ACC112 (cell line): ENCODE measurements at regions not wholly inside any gene's neighbourhood (a gene's known extent, or its start where the extent isn't known, plus 50 kb on each side); places are given as distances from the start of the nearest gene placed in this dataset.

Experiments used
- H2AFZ ChIP-seq: fragments of 200-600 bp; sonication (generic); one replicate; pipeline ENCODE4 v1.6.0; 2017; ENCODE audit warnings: antibody characterized with exemption, low read length; ENCODE audit not compliant: unreplicated experiment
- H3K27ac ChIP-seq: fragments of 200-600 bp; sonication (generic); 2 replicates; pipeline ENCODE4 v1.5.1; 2014; ENCODE audit warnings: low read depth, mild to moderate bottlenecking, antibody characterized with exemption, low read length, moderate library complexity
- H3K27me3 ChIP-seq: fragments of 200-600 bp; sonication (generic); 2 replicates; pipeline ENCODE4 v1.6.1; 2014; ENCODE audit warnings: mild to moderate bottlenecking, antibody characterized with exemption, low read length, moderate library complexity, mixed read lengths; ENCODE audit not compliant: insufficient read depth
- H3K36me3 ChIP-seq: fragments of 200-600 bp; sonication (generic); 2 replicates; pipeline ENCODE4 v1.6.1; 2016; ENCODE audit warnings: mild to moderate bottlenecking, antibody characterized with exemption, low read length, moderate library complexity, mixed read lengths; ENCODE audit not compliant: insufficient read depth
- H3K4me1 ChIP-seq: fragments of 200-600 bp; sonication (generic); one replicate; pipeline ENCODE4 v1.6.1; 2016; ENCODE audit warnings: low read length, mixed read lengths; ENCODE audit not compliant: insufficient read depth, unreplicated experiment, control insufficient read depth
- H3K4me3 ChIP-seq: fragments of 200-600 bp; sonication (generic); 2 replicates; pipeline ENCODE4 v1.5.1; 2014; ENCODE audit warnings: mild to moderate bottlenecking, low read depth, low read length
- H3K79me2 ChIP-seq: fragments of 200-600 bp; sonication (generic); one replicate; pipeline ENCODE4 v1.6.0; 2016; ENCODE audit warnings: low read length; ENCODE audit not compliant: control insufficient read depth, unreplicated experiment, insufficient read depth

DNA sequence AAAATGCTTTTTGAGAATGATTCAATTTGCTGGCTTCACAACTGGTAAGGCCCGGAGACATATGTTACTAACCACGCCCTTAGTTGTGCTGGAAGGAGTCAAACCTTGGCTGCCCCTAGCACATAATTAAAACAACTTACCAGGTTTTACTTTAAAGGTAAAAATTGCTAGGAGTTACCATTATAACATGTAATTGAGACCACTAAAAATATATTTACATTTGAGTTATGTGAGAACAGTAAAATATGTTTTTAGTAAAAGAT lies 435.6 kb upstream of the CDH9 start:
- H3K27ac ChIP-seq: no peak overlapping the region
- no peak overlapping the region for H3K4me3 ChIP-seq

GRCh38 chr5:27473307-27474046 lies 435.1 kb upstream of the CDH9 start:
- H2AFZ ChIP-seq: no peak overlapping the region
- no peaks in the 10 kb centered on the region for H3K27me3 ChIP-seq
- H3K79me2 ChIP-seq: no peaks in the 10 kb centered on the region
- no peaks in the 10 kb centered on the region for H3K4me1 ChIP-seq
- H3K36me3 ChIP-seq: no peaks in the 10 kb centered on the region
- H3K27ac ChIP-seq: no peak overlapping the region
- no peak overlapping the region for H3K4me3 ChIP-seq

More for the DNA sequence above, 435.6 kb upstream of the CDH9 start:
- Histone ChIP-seq H2AFZ (no peak overlapping the region), H3K27me3 (no peaks in the 10 kb centered on the region), H3K36me3 (no peaks in the 10 kb centered on the region), H3K79me2 (no peaks in the 10 kb centered on the region), H3K4me1 (no peaks in the 10 kb centered on the region)

DNA sequence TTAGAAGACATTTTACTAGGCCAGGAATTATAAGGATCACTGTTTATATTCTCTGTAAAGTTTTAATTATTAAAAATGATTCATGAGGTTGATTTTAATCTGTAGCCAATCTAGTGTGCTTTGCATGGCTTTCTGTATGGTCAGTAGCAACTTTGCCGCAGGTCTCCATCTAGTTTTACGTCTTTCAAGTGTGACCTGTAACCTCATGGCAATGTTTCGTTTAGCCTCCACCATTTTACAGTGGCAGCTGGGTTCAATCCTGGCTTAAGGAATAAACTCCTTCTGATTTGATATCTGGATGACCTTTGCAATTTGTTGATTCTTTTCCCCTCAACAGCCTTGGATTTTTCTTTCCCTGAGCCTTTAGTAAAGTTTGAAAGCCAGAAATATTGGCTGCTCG lies 434.5 kb upstream of the CDH9 start:
- Histone ChIP-seq H3K4me3 (no peak overlapping the region), H3K4me1 (no peaks in the 10 kb centered on the region), H3K36me3 (no peaks in the 10 kb centered on the region), H3K27ac (no peak overlapping the region), H2AFZ (no peak overlapping the region), H3K79me2 (no peaks in the 10 kb centered on the region), H3K27me3 (no peaks in the 10 kb centered on the region)

DNA sequence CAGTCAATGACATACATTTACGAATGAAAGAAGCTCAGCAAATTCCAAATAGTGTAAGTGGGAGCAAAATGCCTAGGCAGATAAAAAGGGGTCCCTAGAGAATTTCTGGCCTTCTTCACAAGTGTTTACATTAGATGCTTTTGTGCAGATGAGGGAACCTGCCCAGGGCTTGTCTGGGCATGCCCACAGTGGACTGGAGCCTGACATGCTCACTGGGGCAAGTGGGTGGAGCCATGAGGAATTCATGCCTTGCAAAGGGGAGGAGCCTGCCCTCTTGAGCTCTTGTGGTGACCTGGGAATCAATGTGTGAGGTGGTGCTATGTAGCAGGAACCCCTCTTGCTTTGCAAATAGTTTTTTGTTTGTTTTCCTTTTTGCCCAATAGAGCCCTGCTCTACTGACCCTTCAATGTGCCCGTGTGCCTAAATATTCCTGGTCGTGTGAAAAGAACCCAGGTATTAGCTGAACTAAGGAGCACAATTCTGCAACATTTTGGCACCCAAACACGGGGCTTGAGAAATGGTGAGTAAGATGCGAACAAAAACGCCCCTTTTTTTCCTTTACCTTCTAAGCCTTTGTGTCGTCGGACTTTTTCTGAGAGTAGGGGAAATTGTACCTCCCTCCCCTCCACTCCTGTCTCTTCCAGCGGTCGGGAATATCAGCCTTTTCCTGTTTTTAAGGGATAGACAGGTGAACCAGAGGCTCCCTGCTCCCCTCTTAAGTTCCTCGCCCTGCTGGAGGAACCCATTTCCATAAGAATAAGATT lies 433.8 kb upstream of the CDH9 start:
- no peaks in the 10 kb centered on the region for H3K36me3 ChIP-seq
- no peaks in the 10 kb centered on the region for H3K4me1 ChIP-seq
- H3K27ac ChIP-seq: no peak overlapping the region
- no peak overlapping the region for H2AFZ ChIP-seq
- no peaks in the 10 kb centered on the region for H3K79me2 ChIP-seq
- no peak overlapping the region for H3K4me3 ChIP-seq
- no peaks in the 10 kb centered on the region for H3K27me3 ChIP-seq

DNA sequence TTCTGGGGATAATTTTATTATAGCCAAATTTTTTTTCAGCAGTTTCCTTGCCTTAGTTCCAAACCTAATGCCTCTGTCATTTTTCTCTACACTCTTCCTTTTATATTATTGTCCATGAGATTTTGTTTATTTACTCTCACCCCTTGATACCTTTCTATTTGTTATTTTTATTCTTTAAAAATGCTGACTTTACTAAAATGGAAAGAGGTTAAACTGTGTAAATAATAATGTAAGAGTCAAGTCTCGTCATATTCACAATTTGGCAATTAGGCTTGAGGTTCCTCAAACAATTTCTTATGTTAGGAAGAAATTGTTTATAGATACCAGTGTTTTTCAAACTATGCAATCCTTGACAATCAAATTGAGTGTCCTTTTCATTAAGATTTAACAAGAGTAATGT lies 428.6 kb upstream of the CDH9 start:
- H3K36me3 ChIP-seq: no peaks in the 10 kb centered on the region
- no peak overlapping the region for H2AFZ ChIP-seq
- no peaks in the 10 kb centered on the region for H3K27me3 ChIP-seq
- no peaks in the 10 kb centered on the region for H3K4me1 ChIP-seq
- H3K79me2 ChIP-seq: no peaks in the 10 kb centered on the region
- H3K27ac ChIP-seq: no peak overlapping the region
- H3K4me3 ChIP-seq: no peak overlapping the region

- Histone ChIP-seq H3K27me3 (no peaks in the 10 kb centered on the region), H2AFZ (no peak overlapping the region), H3K36me3 (no peaks in the 10 kb centered on the region), H3K27ac (no peak overlapping the region), H3K4me3 (no peak overlapping the region), H3K4me1 (no peaks in the 10 kb centered on the region), H3K79me2 (no peaks in the 10 kb centered on the region)
Observed at GRCh38 chr5:27465140-27465539, 426.8 kb upstream of the CDH9 start.

GRCh38 chr5:27463446-27464149 lies 425.2 kb upstream of the CDH9 start:
- no peak overlapping the region for H3K4me3 ChIP-seq
- no peaks in the 10 kb centered on the region for H3K36me3 ChIP-seq
- H3K27ac ChIP-seq: no peak overlapping the region
- no peak overlapping the region for H2AFZ ChIP-seq
- no peaks in the 10 kb centered on the region for H3K27me3 ChIP-seq
- no peaks in the 10 kb centered on the region for H3K4me1 ChIP-seq
- H3K79me2 ChIP-seq: no peaks in the 10 kb centered on the region

GRCh38 chr5:27462936-27463335 lies 424.6 kb upstream of the CDH9 start:
- H3K27me3 ChIP-seq: no peaks in the 10 kb centered on the region
- no peaks in the 10 kb centered on the region for H3K4me1 ChIP-seq
- H3K4me3 ChIP-seq: no peak overlapping the region
- H2AFZ ChIP-seq: no peak overlapping the region
- no peaks in the 10 kb centered on the region for H3K79me2 ChIP-seq
- no peaks in the 10 kb centered on the region for H3K36me3 ChIP-seq
- H3K27ac ChIP-seq: no peak overlapping the region

GRCh38 chr5:27458287-27458686 lies 419.9 kb upstream of the CDH9 start:
- no peaks in the 10 kb centered on the region for H3K79me2 ChIP-seq
- H3K4me3 ChIP-seq: no peak overlapping the region
- H3K27ac ChIP-seq: no peak overlapping the region
- H3K36me3 ChIP-seq: no peaks in the 10 kb centered on the region
- no peak overlapping the region for H2AFZ ChIP-seq
- H3K27me3 ChIP-seq: no peaks in the 10 kb centered on the region
- no peaks in the 10 kb centered on the region for H3K4me1 ChIP-seq

- Histone ChIP-seq H3K79me2 (no peaks in the 10 kb centered on the region), H3K4me1 (peaks cover 6% of the 10 kb centered on the region), H2AFZ (peak overlapping the region; percentile 64), H3K27ac (no peak overlapping the region), H3K36me3 (no peaks in the 10 kb centered on the region), H3K27me3 (no peaks in the 10 kb centered on the region), H3K4me3 (no peak overlapping the region)
Observed at GRCh38 chr5:27451377-27451776, 413.0 kb upstream of the CDH9 start.

DNA sequence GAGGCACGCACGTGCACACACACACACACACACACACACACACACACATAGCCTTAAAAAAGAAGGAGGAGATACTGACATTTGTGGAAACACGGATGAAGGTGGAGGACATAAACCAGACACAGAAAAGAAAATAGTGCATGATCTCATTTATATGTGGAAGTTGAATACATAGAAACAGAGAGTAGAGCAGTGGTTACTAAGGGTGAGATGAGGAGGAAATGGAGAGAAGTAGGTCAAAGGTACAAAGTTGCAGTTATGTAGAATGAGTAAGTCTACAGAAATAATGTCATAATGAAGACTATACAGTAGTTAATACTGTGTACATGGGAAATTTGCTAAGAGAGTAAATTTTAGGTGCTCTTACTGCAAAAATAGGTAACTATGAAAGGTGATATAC lies 412.2 kb upstream of the CDH9 start:
- no peaks in the 10 kb centered on the region for H3K79me2 ChIP-seq
- H2AFZ ChIP-seq: peak overlapping the region; percentile 64
- H3K4me3 ChIP-seq: peak overlapping the region; percentile 23; the same call in 1 of the 2 replicates
- H3K27ac ChIP-seq: no peak overlapping the region
- no peaks in the 10 kb centered on the region for H3K36me3 ChIP-seq
- peaks cover 6% of the 10 kb centered on the region for H3K4me1 ChIP-seq
- no peaks in the 10 kb centered on the region for H3K27me3 ChIP-seq
